HG03521 (cell line): ENCODE measurements at regions not wholly inside any gene's neighbourhood (a gene's known extent, or its start where the extent isn't known, plus 50 kb on each side); places are given as distances from the start of the nearest gene placed in this dataset.
"Not testable (repeated sequence)": the region's sequence is repeated elsewhere in the genome, so short reads cannot be mapped to it uniquely, and the experiment has no call there.

Experiments
- ATAC-seq: cut with Tn5 transposase; IDR thresholded peaks from one replicate; pipeline ENCODE4 v1.9.1; 2021; ENCODE audit warnings: mild to moderate bottlenecking, moderate library complexity; ENCODE audit not compliant: unreplicated experiment

DNA sequence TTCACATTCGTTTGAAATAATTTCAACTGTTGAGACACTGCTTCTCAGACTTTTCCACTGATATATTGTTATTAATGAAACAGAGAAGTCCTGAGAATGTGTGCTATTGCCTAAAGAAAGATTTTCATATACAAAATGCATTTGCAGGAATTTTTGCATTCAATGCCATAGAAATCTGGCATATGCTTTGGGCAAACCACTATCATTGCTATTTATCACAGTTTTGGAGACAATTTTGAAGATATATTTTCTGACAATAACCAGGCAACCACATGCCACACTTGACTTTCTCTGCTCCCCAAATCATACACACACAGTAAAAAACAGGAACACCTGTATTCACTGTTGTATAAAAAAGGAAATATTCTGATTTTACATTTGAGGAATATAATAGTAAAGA lies 1303.7 kb upstream of the IGFBP7 start:
- no peak for ATAC-seq

GRCh38 chr4:58411904-58412303 lies 1301.7 kb upstream of the IGFBP7 start:
- ATAC-seq: no peak

GRCh38 chr4:58406762-58407161 lies 1296.6 kb upstream of the IGFBP7 start:
- ATAC-seq: no peak

DNA sequence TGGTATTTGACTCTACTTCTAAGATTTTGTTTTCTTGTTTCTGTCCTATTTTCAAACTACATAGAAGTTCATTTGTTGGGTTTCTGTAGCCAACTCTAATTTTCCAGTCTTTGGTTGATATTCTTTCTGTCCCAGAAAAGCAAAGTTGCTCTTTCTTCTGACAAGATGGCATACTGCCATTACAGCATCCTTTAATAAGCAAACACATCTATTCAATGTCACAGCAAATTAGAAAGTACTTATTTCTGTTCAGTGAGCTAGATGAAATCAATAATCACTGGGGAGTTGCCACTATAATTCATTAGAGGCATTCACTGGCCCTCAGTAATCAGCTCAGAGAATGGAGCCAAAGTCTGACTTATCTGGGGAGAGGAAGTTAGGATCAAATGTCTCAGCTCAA lies 1258.0 kb upstream of the IGFBP7 start:
- no peak for ATAC-seq

DNA sequence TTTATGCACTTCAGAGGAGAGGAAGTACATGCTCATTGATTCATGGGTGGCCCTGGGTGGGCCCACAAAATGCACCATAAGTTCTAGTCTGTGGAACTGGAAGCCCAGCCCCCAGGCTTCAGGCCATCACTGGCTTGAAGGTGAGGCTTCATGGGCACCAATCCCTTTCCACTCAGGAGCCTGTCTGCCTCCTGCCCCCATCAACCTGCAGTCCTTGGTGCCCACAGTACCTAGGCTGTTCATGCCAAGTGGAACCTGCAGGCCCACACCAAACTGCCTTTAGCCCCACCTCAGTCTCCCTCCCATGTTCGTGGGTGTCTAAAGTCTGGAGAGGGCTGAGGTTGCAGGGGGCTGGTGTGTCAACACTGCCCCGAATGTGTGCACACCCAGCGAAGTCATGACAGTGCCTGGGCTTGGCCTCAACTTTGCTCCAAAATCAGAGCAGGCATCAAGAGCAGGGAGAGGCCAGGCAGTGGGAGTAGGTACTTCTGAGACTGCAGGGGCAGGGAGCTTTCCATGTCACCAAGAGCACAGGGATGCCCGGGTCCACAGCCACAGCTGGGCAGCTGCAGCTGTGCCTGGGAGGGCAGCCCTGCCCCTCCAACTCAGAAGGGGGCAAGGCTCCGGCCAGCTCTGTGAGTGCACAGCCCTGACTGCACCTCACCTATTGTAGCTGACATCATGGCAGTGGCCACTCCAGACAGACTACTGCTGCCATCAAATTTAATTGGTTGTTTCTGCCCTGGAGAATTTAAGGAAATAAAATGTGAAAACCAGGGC lies 1250.4 kb upstream of the IGFBP7 start:
- no peak for ATAC-seq

- no peak for ATAC-seq
Measured at GRCh38 chr4:58359590-58359989, 1249.4 kb upstream of the IGFBP7 start.

DNA sequence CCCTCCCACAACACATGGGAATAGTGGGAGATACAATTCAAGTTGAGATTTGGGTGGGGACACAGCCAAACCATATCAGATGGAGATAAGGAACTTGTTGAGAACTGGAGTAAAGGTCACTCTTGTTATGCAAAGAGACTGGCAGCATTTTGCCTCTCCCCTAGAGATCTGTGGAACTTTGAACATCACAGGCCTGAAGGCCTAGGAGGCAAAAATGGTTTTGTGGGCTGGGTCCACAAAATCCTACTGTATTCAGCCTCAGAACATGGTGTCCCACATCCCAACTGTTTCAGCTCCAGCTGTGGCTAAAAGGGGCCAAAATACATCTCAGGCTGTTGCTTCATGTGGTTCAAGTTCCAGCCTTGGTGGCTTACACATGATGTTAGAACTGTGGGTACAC lies 1247.8 kb upstream of the IGFBP7 start:
- ATAC-seq: no peak

DNA sequence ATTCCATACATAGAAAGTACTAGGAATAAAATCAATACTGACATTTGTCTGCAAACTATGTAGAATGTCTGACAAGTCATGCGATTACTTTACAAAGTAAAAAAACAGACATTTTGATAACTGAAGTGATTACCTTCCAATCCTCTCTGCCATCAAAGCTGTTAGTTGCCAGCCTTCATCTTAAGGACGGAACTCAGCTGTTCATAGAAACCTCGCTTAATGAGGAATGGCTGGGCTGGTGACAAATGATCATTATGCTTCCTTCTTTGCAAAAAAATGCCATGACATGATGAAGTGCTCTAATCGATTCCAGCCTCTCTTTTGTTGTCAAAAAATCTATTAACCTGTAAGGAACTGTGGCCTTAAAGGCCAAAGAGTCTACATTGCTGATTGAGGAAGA lies 1214.9 kb upstream of the IGFBP7 start:
- ATAC-seq: no peak

DNA sequence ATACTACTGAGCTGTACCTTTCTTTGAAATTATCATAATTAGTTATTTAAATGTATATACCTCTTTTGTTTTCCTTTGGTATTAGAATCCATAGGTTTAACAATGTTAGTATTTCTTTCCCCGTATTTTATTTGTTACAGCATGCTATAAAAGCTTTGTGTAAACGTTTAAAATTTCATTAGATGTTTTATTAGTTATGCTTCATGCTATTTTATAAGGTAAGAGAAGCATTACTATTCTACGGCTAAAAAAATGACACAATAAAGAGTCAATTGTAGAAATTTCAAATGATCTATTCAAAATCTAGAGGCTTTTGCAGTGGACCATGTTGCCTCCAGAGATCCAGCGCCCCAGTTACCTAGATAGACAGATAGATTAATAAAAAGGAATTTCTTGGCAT lies 1203.3 kb upstream of the IGFBP7 start:
- ATAC-seq: no peak

GRCh38 chr4:58303456-58303855 lies 1193.3 kb upstream of the IGFBP7 start:
- ATAC-seq: no peak

- ATAC-seq: no peak
Measured at GRCh38 chr4:58301376-58301999, 1191.3 kb upstream of the IGFBP7 start.

GRCh38 chr4:58286335-58286734 lies 1176.2 kb upstream of the IGFBP7 start:
- no peak for ATAC-seq

- not testable (repeated sequence) for ATAC-seq
Measured at GRCh38 chr4:58280928-58281327, 1170.7 kb upstream of the IGFBP7 start.

- no peak for ATAC-seq
Measured at GRCh38 chr4:58275856-58276255, 1165.7 kb upstream of the IGFBP7 start.

DNA sequence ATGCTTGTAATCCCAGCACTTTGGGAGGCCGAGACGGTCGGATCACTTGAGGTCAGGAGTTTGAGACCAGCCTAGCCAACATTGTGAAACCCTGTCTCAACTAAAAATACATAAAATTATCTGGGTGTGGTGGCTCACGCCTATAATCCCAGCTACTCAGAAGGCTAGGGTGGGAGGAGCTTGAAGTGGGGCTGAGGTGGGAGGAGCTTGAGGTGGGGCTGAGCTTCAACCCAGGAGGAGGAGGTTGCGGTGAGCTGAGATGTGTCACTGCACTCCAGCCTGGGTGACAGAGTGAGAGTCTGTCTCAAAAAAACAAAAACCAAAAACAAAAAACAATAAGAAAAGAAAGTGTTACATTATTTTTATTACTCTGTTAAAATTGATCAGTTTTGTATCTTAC lies 1164.4 kb upstream of the IGFBP7 start:
- no peak for ATAC-seq

- ATAC-seq: no peak
Measured at GRCh38 chr4:58272311-58272710, 1162.1 kb upstream of the IGFBP7 start.

GRCh38 chr4:58265734-58266133 lies 1155.5 kb upstream of the IGFBP7 start:
- no peak for ATAC-seq

DNA sequence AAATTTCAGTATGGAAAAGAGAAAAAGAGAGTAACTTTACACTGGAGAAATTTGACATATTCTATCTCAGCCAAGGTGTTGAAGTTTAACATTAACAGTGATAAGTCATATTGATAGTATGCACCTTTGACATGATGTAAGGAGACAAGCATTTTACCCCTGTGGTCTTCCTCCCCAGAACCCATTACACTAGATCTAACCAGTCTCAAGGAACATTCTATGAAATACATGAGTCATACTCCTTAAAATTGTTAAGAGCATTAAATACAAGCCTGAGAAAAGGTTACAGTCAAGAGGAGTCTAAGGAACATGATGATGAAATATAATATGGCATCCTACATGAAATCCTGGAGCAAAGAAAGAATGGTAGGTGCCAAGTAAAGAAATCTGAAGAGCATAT lies 1151.3 kb upstream of the IGFBP7 start:
- no peak for ATAC-seq

DNA sequence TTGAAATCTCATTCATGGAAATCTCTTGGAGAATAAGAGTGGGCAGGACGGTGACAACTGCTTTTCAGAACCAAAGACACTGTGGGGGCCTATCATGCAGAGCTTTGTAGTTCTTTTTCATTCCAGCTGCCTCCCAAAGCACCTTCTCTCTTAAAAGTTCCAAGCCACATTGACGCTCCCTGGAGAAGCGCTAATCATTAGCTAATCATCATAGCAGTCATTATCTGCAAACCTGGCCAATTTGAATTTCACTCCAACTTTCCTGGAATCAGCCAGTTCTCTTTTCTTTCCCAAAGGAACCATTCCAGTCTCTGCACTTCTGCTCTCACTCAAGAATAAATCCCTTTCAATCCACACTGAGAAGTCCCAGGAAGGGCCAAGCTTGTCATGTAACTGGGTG lies 1144.1 kb upstream of the IGFBP7 start:
- ATAC-seq: no peak

GRCh38 chr4:58252656-58253055 lies 1142.5 kb upstream of the IGFBP7 start:
- ATAC-seq: no peak

DNA sequence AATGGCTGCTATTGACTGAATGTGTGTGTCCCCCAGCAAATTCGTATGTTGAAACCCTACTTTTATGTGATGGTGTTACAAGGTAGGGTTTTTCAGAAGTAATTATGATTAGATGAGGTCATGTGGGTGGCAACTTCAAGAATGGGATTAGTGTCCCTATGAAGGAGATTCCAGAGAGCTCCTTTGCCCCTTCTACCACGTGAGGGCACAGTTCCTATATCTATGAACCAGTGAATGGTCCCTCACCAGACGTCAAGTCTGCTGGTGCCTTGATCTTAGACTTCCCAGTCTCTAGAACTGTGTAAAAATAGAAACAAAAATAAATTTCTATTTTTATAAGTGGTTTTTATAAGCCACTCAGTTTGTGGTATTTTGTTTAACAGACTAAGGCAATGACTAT lies 1137.6 kb upstream of the IGFBP7 start:
- ATAC-seq: no peak

DNA sequence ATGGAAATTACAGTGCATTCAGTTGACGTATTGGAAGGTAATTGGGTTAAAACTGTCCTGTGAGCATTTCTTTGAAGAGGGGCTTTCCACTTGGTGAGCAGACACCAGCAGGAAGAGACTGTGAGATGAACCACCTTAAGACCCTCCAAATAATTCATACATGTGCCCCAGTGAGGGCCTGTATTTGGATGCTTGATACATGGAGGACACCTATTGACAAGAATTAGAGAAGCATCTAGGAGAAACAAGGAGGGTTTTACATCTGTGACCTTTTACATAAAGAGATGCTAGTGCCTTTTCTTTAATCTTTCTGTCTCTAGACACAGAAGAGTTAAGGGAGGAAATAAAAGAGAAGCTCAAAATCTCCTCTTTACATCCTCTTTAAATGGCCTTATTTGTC lies 1115.3 kb upstream of the IGFBP7 start:
- ATAC-seq: no peak

- no peak for ATAC-seq
Measured at GRCh38 chr4:58219179-58219578, 1109.0 kb upstream of the IGFBP7 start.
